BJ (cell line): ENCODE measurements at regions not wholly inside any gene's neighbourhood (a gene's known extent, or its start where the extent isn't known, plus 50 kb on each side); places are given as distances from the start of the nearest gene placed in this dataset.
"Not testable (repeated sequence)": the region's sequence is repeated elsewhere in the genome, so short reads cannot be mapped to it uniquely, and the experiment has no call there.

Source experiments
- CTCF ChIA-PET: fragments of 350-600 bp; formaldehyde crosslinking; extraction: SDS; loops from one replicate; lab custom pipeline; 2021; ENCODE audit warnings: antibody characterized with exemption, inconsistent platforms; lab: Yijun Ruan, JAX
- POLR2A ChIA-PET: fragments of 300-600 bp; sonication (Branson Sonifier 250); formaldehyde crosslinking; extraction: SDS; loops from one replicate; lab custom pipeline; 2021; ENCODE audit warnings: antibody characterized with exemption; lab: Charles Lee
- DNase-seq: peaks from one replicate; pipeline ENCODE4 v3.0.0-alpha.2; 2011; ENCODE audit warnings: low read depth
- H3K27me3 ChIP-seq: 2 replicates; pipeline ENCODE4 v1.6.0; 2011; ENCODE audit warnings: low read length; ENCODE audit not compliant: control insufficient read depth, insufficient read depth
- H3K36me3 ChIP-seq: 2 replicates; pipeline ENCODE4 v1.5.1; 2011; ENCODE audit warnings: low read length; ENCODE audit not compliant: control insufficient read depth, insufficient read depth
- H3K4me3 ChIP-seq: 2 replicates; pipeline ENCODE4 v1.5.1; 2011; ENCODE audit warnings: low read depth, mild to moderate bottlenecking, control low read depth, low read length
- CTCF ChIP-seq: IDR thresholded peaks from 2 replicates; pipeline ENCODE4 v1.5.1; 2011; ENCODE audit warnings: low read depth, mild to moderate bottlenecking, control low read depth, inconsistent platforms, low read length, moderate library complexity; ENCODE audit not compliant: insufficient read depth

GRCh38 chr10:78442836-78443550, 409.3 kb downstream of the RPS24 start:
- no peaks in the 10 kb centered on the region for H3K36me3 ChIP-seq
- no peak for TF ChIP-seq CTCF
- POLR2A ChIA-PET: no interaction called here
- no peak for DNase-seq
- peaks cover 1% of the 10 kb centered on the region; the same call in 1 of the 2 replicates for H3K27me3 ChIP-seq
- CTCF ChIA-PET: interaction anchor here (0.6 kb wide), 1 partner anchor 16 kb away, joined by 3 read pairs; no protein-coding TSS in a partner anchor
- H3K4me3 ChIP-seq: no peak overlapping the region

GRCh38 chr10:78443900-78444571, 410.4 kb downstream of the RPS24 start:
- Histone ChIP-seq H3K4me3 (no peak overlapping the region), H3K36me3 (no peaks in the 10 kb centered on the region), H3K27me3 (no peaks in the 10 kb centered on the region)
- POLR2A ChIA-PET: no interaction called here
- DNase-seq: no peak
- TF ChIP-seq CTCF: no peak
- CTCF ChIA-PET: interaction anchor here (0.6 kb wide), 1 partner anchor 17 kb away, joined by 3 read pairs; no protein-coding TSS in a partner anchor

GRCh38 chr10:78444741-78445140, 411.1 kb downstream of the RPS24 start:
- DNase-seq, POLR2A ChIA-PET, CTCF ChIA-PET, H3K36me3 ChIP-seq, H3K27me3 ChIP-seq, H3K4me3 ChIP-seq: not testable (repeated sequence)

- TF ChIP-seq CTCF: no peak
- DNase-seq: no peak
- Histone ChIP-seq H3K36me3 (no peaks in the 10 kb centered on the region), H3K4me3 (no peak overlapping the region), H3K27me3 (0 out of 2 replicates have a peak, but pooled peaks cover 1% of the 10 kb centered on the region)
- ChIA-PET CTCF (no interaction called here), POLR2A (no interaction called here)
These were observed 411.6 kb downstream of the RPS24 start for GRCh38 chr10:78445308-78445707.

GRCh38 chr10:78448470-78448869, 414.8 kb downstream of the RPS24 start:
- no peaks in the 10 kb centered on the region for H3K36me3 ChIP-seq
- H3K4me3 ChIP-seq: no peak overlapping the region
- no peak for DNase-seq
- POLR2A ChIA-PET: no interaction called here
- CTCF ChIA-PET: interaction anchor here (0.6 to 2.1 kb wide), 3 partner anchors 12 to 1366 kb away, joined by 3 to 5 read pairs (median 4); no protein-coding TSS in a partner anchor
- no peak for TF ChIP-seq CTCF
- 0 out of 2 replicates have a peak, but pooled peaks cover 1% of the 10 kb centered on the region for H3K27me3 ChIP-seq
